GM21723 (cell line): ENCODE measurements at regions not wholly inside any gene's neighbourhood (a gene's known extent, or its start where the extent isn't known, plus 50 kb on each side); places are given as distances from the start of the nearest gene placed in this dataset.
"Not testable (repeated sequence)": the region's sequence is repeated elsewhere in the genome, so short reads cannot be mapped to it uniquely, and the experiment has no call there.

ENCODE experiments used
- ATAC-seq: cut with Tn5 transposase; IDR thresholded peaks from one replicate; pipeline ENCODE4 v1.9.1; 2021; ENCODE audit warnings: mild to moderate bottlenecking, moderate library complexity; ENCODE audit not compliant: unreplicated experiment

DNA sequence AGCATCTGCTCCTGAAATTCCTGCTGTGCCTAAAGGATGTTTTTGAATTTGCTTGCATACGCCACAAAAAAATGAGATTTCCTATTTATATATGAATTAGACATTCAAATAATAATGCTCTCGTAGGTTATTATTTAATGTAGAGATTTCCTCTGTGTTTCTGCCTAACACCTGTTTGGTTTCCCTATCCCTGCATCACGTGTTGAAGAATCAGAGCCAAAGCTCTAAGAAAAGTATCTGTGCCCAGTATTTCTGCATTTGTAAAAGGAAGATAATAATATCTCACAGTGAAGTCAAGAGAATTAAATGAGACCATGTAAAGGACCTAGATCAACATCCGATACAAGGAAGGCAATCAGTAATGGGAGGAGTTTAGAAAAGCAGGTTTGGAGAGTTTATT is 179.5 kb downstream of the HNRNPD start:
- ATAC-seq: no peak

DNA sequence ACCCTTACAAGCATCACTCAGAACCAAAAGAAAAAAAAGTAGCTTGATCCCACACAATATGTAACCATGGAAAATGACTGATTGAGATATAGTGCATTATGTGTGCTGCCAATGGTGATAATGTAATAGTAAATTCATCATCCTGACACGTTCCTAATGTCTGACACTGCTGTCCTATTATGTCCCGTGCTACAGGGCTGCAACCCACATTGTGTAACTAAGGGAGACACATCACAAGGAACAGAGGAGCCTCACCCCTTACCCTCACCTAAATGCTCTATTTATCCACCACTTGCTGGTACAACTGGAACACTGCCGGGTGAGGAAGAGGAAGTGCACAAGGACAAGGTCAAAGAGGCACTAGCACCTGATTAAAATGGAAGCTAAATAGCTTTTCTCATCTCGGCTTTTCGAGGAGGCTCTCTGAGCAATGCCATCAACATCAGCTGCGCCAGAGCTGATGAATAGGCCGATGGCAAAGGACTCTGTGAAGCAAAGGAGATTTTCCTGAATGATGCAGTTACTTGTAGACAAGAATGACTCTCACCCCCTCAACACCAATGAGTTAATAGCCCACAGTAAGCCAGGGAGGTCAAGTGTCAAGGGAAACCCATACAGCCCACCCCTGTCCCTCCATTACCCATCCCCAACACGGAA is 181.6 kb downstream of the HNRNPD start:
- ATAC-seq: no peak

DNA sequence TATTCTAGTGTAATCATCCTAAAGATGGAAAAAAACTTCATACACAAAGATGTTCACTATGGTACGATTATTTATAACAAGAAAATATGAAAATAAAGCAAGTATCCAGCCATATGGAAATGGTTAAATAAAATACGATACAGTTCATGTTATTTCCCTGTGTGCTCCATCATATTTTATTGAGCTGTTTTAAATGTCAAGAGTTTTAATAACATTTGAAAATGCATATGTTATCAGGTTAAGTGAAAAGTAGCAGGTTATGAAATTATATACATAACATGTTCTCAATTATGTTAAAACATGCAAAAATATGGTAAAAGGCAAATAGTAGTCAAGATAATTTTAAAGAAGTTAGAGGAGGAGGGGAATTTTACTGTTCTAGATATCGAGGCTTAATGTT is 192.0 kb downstream of the HNRNPD start:
- ATAC-seq: no peak

DNA sequence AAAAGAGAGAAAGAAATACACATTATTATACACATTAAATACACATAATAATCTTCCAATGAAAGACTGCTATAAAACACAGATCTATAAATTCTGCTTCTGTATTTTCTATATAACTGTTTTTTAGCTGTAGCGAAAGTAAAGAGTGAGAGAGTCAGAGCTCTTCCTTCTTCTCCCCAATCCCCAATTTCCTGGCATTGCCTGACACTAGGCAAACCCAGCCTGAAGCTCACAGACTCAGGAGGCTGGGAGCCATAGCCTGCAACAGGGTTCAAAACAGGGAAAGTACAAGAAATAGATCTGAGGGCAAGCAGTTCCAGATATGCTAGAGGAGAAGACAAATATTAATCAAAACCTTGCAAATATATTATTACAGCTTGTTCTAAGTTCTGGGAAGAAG is 201.6 kb downstream of the HNRNPD start:
- no peak for ATAC-seq

DNA sequence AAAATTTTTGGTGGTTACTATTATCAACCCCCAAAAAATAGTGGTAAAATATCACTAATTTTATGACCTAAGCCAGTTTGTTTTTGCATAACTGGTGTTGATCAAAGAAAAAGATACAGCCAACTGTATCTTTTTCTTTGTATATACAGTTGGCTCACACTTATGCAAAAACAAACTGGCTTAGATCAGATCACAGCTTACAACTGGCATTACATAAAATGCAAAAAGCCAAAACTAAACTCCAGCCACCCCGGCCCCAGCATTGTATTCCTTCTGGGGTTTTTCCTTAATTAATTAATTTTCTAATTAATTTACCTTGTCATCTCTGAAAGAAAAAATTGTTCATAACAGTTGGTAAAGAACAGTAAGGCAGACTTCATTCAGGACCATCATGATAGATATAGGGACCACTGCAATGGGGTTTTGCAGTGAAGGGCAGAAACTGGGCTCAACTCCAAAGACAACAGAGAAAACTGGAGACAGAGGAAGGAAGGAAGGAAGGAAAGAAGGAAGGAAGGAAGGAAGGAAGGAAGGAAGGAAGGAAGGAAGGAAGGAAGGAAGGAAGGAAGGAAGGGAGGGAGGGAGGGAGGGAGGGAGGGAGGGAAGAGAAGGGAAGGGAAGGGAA is 202.1 kb downstream of the HNRNPD start:
- no peak for ATAC-seq

DNA sequence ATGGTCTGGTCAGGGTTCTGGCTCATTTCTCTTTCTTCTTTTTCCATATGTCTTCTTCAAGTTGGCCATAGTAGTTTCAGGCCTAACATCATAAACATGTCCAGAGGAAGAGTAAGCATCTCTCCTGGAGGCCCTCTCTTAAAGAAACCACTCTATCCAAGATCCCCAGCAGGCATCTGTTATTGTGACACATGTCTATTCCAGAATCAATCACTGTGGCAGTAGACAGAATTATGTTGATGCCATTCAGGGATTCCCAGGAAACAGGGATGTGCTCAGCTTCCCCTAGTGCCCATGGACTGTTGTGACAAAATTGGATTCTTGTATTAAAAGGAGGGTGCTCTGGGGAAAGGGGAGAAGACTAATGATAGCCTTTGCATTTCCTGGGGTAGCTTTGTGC is 224.0 kb downstream of the HNRNPD start:
- ATAC-seq: no peak

DNA sequence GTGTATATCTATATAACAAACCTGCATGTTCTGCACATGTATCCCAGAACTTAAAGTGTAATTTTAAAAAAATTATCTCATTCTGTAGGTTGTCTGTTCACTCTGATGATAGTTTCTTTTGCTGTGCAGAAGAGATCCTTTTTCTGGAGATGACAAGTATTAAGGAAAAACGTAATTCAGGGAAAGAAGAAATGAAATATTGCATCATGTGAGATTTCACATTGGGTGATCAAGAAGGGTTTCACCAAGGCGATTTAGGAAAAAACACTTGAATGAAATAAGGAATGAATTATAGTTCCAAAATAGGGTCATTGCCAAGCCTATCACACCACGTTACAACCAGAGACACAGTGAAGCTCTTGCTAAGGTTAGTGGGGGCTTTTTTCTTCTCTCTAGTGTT is 227.9 kb downstream of the HNRNPD start:
- ATAC-seq: no peak

DNA sequence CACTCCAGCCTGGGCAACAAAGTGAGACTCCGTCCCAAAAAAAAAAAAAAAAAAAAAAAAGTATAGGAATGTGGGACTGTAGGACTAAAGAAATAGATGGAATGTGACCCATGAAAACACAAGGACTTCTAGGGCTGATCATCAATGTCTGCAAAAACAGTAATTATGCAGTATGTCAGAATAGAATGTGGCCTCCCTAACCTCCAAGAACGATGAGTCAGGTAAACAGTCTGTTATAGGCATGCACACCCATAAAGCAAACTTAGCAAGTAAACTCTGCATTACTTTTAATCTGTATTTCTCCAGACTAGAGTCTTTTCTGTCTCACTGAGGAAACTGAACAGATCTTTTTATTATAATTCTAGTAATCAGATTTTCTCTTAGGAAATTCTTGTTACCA is 233.4 kb downstream of the HNRNPD start:
- ATAC-seq: no peak

DNA sequence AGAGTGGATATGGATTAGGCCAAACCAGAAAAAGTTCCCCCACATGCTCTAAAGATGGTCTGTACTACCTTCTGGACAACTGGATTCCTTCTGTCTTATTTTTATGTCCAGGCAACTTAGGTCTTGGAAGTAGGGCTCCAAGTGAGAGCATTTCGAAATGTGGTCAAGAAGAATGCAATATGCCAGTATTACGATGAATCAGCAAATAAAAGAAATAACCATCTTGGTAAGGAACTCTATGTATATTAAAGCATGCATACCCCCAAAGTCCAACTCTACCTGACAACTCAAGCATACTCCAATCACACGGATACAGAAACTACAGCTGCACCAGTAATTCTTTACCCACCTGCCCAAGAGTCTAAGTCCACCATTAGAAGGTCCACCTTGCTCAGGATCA is 234.5 kb downstream of the HNRNPD start:
- no peak for ATAC-seq

DNA sequence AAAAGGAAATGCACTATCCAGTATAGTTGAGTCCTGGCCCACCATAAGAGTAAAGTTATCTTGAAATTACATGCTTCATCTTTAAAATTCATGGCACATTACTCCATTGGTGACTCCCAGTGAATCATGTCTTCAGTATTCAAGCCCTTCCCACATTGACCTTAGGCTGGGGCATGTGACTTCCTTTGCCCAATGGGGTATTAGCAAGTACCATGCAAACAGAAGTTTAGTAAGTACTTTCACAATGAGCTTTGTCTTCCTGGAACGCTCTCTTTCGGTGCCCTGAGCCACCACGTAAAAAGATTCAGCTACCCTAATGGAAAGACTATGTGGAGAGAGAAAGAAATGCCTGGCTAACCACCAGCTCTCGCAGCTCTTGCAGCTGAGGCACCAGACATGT is 235.4 kb downstream of the HNRNPD start:
- no peak for ATAC-seq

DNA sequence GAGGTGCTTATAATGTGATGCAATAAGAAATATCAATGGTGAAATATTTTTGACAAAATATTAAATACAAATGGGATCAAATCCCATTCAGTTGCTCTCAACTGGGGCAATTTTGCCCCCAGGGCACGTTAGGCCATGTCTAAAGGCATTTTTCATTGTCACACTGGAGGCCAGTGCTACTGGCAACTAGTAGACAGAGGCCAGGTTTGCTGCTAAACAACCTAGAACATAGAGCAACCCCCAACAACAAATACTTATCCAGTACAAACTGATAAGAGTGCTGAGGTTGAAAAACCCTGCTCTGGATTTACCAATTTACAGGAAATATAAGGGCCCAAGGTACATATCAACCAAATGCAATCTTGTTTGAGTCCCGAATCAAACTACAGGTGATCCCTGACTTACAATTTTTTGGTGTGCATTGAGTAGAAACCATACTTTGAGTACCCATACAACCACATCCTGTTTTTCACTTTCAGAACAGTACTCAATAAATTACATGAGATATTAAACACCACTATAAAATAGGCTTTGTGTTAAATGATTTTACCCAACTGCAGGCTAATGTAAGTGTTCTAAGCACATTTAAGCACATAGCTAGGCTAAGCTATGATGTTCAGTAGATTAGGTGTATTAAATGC is 237.5 kb downstream of the HNRNPD start:
- ATAC-seq: no peak

DNA sequence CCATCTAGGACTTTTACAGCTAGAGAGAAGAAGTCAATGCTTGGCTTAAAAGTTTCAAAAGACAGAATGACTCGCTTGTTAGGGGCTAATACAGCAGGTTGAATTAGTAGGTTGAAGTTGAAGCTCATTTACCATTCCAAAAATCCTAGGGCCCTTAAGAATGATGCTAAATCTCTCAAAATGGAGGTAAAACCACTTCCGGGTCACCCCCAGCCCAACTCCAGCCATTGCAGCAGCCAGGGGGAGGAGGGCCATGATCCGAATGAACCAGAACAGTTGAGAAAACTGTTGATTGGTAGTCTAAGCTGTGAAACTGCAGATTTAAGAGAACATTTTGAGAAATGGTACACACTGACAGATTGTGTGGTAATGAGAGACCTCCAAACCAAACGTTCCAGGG is 245.4 kb downstream of the HNRNPD start:
- ATAC-seq: no peak

DNA sequence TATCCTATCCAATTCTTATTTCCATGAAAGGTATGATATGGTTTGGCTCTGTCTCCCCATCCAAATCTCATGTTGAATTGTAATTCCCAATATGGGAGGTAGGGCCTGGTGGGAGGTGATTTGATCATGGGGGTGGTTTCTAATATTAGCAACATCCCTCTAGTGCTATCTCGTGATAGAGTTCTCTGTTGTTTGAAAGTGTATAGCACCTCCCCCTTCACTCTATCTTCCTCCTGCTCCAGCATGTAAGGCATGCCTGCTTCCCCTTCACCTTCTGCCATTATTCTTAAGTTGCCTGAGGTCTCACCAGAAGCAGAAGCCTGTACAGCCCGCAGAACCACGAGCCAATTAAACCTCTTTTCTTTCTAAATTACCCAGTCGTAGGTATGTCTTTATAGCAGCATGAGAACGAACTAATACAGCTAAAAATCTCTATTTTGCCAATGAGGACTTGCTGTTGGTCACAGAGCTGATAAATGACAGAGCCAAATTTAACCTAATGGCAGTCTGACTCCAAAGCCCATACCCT is 247.2 kb downstream of the HNRNPD start:
- ATAC-seq: no peak

DNA sequence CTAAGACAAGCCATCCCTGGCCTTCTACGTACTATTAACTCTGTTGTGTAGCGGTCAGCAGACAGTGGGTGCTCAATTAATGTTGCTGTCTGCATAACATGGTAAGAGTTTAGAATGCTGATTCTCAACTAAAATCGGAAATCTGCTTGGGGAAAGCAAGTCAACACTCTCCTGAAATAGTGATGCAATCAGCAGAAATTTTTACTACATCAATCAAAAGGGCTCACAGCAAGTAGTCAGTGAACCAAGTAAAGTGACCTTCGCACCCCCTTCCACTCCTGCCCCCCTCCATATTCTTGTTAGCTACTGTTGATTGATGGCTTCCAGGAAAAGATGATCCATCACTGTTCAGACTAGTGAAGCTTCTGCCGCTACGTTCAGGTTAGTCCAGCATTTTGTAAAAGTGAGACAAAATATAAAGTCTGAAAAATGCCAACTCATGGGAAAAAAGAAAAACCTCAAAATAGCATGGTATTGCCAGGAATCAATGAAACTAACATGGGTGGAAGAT is 247.9 kb downstream of the HNRNPD start:
- ATAC-seq: no peak

DNA sequence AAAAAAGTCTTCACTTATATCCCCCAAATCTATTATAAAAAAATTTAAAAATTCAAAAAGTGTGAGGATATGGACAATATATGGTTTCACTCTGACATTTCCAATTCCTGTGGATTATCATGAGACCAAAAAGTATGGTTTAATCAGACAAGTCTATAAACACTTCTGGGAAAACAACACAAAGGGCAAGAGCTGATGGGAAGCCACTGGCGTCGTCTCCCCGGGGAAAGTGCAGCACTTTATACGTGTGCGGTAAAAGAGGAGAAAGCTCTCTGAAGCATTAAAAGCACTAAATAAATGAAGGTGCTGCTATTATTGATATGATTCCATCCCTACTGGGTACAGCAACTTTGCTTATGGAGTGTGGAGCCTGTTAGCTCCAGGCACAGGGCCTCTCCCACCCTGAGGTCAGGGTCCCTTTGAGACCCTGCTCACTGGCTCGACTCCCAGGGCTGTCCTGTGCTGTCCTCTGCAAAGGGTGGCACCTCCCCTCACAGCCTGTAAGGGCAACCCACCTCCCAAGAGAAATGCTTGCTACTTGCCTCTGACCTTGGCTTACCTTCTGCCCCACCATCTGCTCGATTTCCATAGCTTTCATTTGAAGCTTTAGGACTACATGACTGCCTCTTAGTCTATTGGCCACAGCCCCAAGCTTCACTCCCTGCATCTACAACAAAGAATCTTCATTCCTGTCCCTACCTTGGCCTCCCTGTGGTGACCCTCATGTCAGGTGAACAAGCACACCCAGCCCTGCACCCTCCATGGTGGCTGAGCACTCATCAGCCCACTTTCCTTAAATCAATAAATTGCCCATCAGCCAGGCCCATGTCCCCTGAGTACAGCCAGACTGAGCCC is 248.6 kb downstream of the HNRNPD start:
- ATAC-seq: no peak

DNA sequence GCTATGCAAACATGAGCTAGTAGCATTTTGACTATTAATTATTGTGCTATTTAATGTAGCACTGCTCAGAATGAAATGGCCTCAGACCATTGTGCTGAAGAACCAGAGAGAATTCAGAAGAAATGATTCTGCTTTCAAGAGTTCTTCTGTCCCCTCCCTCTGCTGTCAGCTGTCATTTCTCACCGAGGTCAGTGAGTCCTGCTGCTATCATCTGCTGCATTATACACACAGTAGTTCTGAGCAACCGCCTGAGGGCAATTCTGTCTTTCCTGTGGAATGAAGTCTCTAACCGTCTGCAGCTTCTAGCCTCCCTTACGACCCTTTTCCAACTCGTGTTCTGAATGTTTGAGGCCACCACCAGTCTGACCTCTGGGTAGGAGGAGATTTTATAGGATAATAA is 249.4 kb downstream of the HNRNPD start:
- ATAC-seq: no peak

DNA sequence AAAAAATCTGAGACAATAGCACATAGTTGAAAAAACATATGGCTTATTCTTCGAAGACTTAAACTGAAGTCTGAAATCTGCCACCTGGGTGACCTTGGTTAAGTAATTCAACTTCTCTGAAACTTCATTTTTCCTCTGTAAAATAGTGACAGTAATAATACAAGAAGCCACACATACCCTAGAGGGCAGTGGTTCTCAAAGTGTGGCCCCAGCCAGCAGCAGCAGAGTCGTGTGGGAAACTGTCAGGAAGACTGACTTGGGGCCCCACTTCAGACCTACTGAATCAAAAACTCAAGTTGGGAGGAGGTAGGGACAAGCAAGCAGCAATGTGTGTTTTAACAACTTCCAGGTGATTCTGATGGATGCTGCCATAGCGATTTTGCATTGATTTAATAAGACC is 249.9 kb downstream of the HNRNPD start:
- no peak for ATAC-seq

DNA sequence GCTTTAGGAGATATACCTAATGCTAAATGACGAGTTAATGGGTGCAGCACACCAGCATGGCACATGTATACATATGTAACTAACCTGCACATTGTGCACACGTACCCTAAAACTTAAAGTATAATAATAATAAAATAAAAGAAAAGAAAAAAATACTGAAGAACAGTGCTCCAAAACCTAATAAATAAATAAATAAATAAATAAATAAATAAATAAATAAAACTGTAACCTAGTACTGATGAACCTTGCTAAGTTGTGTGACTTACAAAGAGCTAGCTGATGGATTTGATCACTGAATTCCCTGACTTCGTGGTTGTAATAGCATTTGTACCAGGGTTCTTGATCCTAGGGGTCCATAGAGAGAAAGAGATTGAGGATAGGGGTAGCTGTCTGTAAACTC is 258.6 kb downstream of the HNRNPD start:
- not testable (repeated sequence) for ATAC-seq

DNA sequence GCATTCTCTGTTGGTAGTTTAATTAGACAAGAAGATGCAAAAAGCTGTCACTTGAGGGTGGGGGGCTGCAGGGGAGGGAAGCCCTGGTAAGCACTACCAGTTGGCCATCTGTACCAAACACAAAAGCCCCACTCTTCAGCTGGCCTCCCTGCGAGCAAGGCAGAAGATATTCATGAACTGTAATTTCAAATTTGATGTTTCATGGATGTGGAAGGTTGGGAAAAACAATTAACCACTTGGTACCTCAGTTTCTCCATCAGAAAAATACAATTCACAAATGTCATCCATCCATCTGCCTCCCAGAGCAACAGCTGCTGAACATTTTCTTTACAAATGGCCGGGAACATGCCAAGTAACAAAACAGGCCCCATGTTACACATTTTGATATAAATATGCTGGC is 265.3 kb downstream of the HNRNPD start:
- ATAC-seq: no peak

DNA sequence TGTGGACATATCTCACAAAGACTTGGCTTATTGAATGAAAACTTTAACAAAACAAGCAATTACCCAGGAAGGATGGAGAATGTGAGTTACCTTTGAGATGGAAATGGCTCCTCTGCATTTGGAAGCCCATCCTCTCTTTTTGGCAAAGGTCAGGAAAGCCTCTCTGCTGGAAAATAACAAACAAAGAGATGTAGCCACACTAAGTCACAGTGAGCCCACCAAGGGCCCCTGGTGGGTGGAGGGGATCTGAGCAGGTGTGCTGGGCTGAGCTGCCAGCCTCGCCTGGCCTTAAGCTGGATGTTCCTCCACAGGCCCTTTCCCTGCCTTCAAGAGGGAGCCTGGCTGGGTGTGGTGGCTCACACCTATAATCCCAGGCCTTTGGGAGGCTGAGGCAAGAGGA is 269.2 kb downstream of the HNRNPD start:
- no peak for ATAC-seq

DNA sequence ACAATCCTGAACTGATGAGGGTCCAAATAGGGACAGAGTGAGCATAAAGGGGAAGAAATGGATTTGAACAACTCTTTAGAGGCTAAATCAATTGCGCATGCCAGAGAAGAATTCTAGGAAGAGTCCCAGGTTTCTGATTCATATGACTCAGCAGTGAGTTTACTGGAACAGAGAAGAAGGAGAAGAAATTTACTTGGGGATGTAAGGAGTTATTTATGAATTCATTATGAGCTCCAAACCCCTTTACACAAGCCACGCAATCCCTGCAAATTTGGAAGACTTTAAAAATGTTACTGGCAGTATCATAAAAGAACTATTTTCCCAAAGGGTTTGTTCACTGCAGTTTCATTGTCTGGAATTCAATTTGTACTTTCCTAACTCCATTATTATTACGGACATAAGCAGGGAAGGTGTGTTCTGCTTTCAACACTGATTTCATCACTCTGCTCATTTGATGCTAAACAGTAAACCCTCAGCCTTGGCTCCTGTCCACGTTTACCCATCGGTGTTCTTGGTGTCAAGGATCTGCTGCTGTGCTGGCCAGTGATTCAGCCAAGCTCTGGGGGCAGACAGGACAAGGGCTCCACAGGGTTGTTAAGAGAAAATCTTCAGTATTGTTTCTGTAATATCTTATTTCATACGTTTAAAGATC is 273.7 kb downstream of the HNRNPD start:
- no peak for ATAC-seq
